PC-9 (cell line): ENCODE measurements at regions not wholly inside any gene's neighbourhood (a gene's known extent, or its start where the extent isn't known, plus 50 kb on each side); places are given as distances from the start of the nearest gene placed in this dataset.
A peak's percentile ranks its signal among the peaks of the same experiment; 100 is the strongest.

Experiments
- BruUV-seq: library from RNA; stranded (reverse); fragments of 400-500 nt; replicated peaks from 2 replicates; lab custom pipeline; 2021; lab: Mats Ljungman, UMichigan
- CTCF ChIA-PET: fragments of 300-600 bp; sonication (Branson Sonifier 250); formaldehyde crosslinking; loops from one replicate; lab custom pipeline; 2022; ENCODE audit warnings: antibody characterized with exemption; lab: Charles Lee
- POLR2A ChIA-PET: fragments of 300-600 bp; sonication (Branson Sonifier 250); formaldehyde crosslinking; loops from one replicate; lab custom pipeline; 2022; ENCODE audit warnings: antibody characterized with exemption; ENCODE audit not compliant: unreplicated experiment; lab: Charles Lee
- DNase-seq, 2 experiments: peaks; one replicate each; pipeline versions ENCODE4 v3.0.0 to v3.0.0-alpha.2; 2015 to 2022; ENCODE audit warnings: mixed read lengths in 1 of 2
- H2AFZ ChIP-seq: fragments of 200-600 bp; sonication (generic); 2 replicates; pipeline ENCODE4 v1.8.1; 2017; ENCODE audit warnings: antibody characterized with exemption
- H3F3A ChIP-seq: fragments of 200-600 bp; sonication (generic); 2 replicates; pipeline ENCODE4 v1.8.1; 2017; ENCODE audit warnings: antibody characterized with exemption, mild to moderate bottlenecking, low read depth; ENCODE audit not compliant: insufficient read depth
- H3K27ac ChIP-seq: fragments of 200-600 bp; sonication (generic); 2 replicates; pipeline ENCODE4 v1.6.1; 2016; ENCODE audit warnings: mixed run types
- H3K27me3 ChIP-seq: fragments of 200-600 bp; sonication (generic); 2 replicates; pipeline ENCODE4 v1.6.1; 2016; ENCODE audit warnings: low read depth, mixed run types; ENCODE audit not compliant: insufficient read depth
- H3K36me3 ChIP-seq: fragments of 200-600 bp; sonication (generic); 2 replicates; pipeline ENCODE4 v1.6.1; 2016; ENCODE audit warnings: low read depth, mixed run types
- H3K4me1 ChIP-seq: fragments of 200-600 bp; sonication (generic); replicated peaks from 2 replicates; pipeline ENCODE4 v1.6.1; 2016; ENCODE audit warnings: mixed run types; ENCODE audit not compliant: insufficient read depth
- H3K4me2 ChIP-seq: fragments of 200-600 bp; sonication (generic); 2 replicates; pipeline ENCODE4 v1.6.1; 2017; ENCODE audit warnings: mixed run types
- H3K4me3 ChIP-seq: fragments of 200-600 bp; sonication (generic); 2 replicates; pipeline ENCODE4 v1.6.1; 2016; ENCODE audit warnings: mixed run types
- H3K79me2 ChIP-seq: fragments of 200-600 bp; sonication (generic); 2 replicates; pipeline ENCODE4 v1.6.1; 2017; ENCODE audit warnings: low read depth, mixed run types
- H3K9me2 ChIP-seq: fragments of 200-600 bp; sonication (generic); 2 replicates; pipeline ENCODE4 v1.8.1; 2017; ENCODE audit warnings: mild to moderate bottlenecking; ENCODE audit not compliant: insufficient read depth
- H3K9me3 ChIP-seq: fragments of 200-600 bp; sonication (generic); 2 replicates; pipeline ENCODE4 v1.8.1; 2016; ENCODE audit warnings: low read depth; ENCODE audit not compliant: insufficient read depth
- H4K20me1 ChIP-seq: fragments of 200-600 bp; sonication (generic); 2 replicates; pipeline ENCODE4 v1.8.1; 2017; ENCODE audit not compliant: insufficient read depth
- CTCF ChIP-seq: fragments of 200-600 bp; sonication (generic); conservative IDR thresholded peaks from 2 replicates; pipeline ENCODE4 v1.6.1; 2017; ENCODE audit warnings: mixed run types, antibody characterized with exemption, mild to moderate bottlenecking, moderate library complexity
- EZH2 ChIP-seq: fragments of 200-600 bp; sonication (generic); IDR thresholded peaks from 2 replicates; pipeline ENCODE4 v1.8.0; 2017; ENCODE audit warnings: antibody characterized with exemption, low read depth
- intact Hi-C: fragments of 100-400 bp; cut with micrococcal nuclease; formaldehyde crosslinking; loops from one replicate; pipeline ENCODE4 v1.10.0; 2022; ENCODE audit not compliant: unreplicated experiment

- H2AFZ ChIP-seq: no peak overlapping the region
- no TSS peak for BruUV-seq
- H3K79me2 ChIP-seq: no peaks in the 10 kb centered on the region
- no peaks in the 10 kb centered on the region for H3K9me2 ChIP-seq
- H3K27me3 ChIP-seq: no peaks in the 10 kb centered on the region
- H3K4me1 ChIP-seq: no peaks in the 10 kb centered on the region
- ChIA-PET CTCF (no interaction called here), POLR2A (no interaction called here)
- H3K36me3 ChIP-seq: no peaks in the 10 kb centered on the region
- DNase-seq: no peak
- H3K4me2 ChIP-seq: no peak overlapping the region
- no peak overlapping the region for H3K4me3 ChIP-seq
- no peaks in the 10 kb centered on the region for H3K9me3 ChIP-seq
- TF ChIP-seq EZH2 (no peak), CTCF (no peak)
- H3F3A ChIP-seq: no peaks in the 10 kb centered on the region
- no peaks in the 10 kb centered on the region for H4K20me1 ChIP-seq
- no peak overlapping the region for H3K27ac ChIP-seq
- intact Hi-C loops: no loop called here
Observed at GRCh38 chrX:155778844-155779553, 102.1 kb upstream of the VAMP7 start.

DNA sequence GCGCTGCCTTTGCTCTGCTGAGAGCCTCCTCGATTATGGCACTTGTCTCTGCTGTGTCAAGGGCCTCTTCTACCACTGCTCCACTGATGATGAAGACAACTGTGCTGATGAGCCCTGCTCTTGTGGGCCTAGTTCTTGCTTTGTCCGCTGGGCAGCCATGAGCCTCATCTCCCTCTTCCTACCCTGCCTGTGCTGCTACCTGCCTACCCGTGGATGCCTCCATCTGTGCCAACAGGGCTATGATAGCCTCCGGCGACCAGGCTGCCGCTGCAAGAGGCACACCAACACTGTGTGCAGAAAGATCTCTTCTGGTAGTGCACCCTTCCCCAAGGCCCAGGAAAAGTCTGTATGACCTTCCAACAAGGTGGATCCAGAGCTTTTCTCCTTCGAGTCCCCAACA is 106.8 kb upstream of the VAMP7 start:
- CTCF ChIA-PET: no interaction called here
- Histone ChIP-seq H3K4me3 (no peak overlapping the region), H3K9me3 (no peaks in the 10 kb centered on the region), H2AFZ (no peak overlapping the region), H3K27me3 (no peaks in the 10 kb centered on the region), H3F3A (no peaks in the 10 kb centered on the region), H3K4me2 (no peak overlapping the region), H3K79me2 (no peaks in the 10 kb centered on the region), H3K4me1 (no peaks in the 10 kb centered on the region), H4K20me1 (no peaks in the 10 kb centered on the region), H3K9me2 (no peaks in the 10 kb centered on the region), H3K36me3 (no peaks in the 10 kb centered on the region), H3K27ac (no peak overlapping the region)
- TF ChIP-seq EZH2 (no peak), CTCF (no peak)
- no peak for DNase-seq
- no TSS peak for BruUV-seq
- POLR2A ChIA-PET: no interaction called here
- intact Hi-C loops: no loop called here

GRCh38 chrX:155767876-155768769 is 113.0 kb upstream of the VAMP7 start:
- no peaks in the 10 kb centered on the region for H3K79me2 ChIP-seq
- no peaks in the 10 kb centered on the region for H3K27me3 ChIP-seq
- ChIA-PET CTCF (no interaction called here), POLR2A (no interaction called here)
- peaks cover 19% of the 10 kb centered on the region for H3K4me1 ChIP-seq
- no peaks in the 10 kb centered on the region for H4K20me1 ChIP-seq
- no TSS peak for BruUV-seq
- peak overlapping the region; percentile 94 for H3K4me2 ChIP-seq
- H3K9me2 ChIP-seq: no peaks in the 10 kb centered on the region
- peak overlapping the region; percentile 71 for H2AFZ ChIP-seq
- TF ChIP-seq CTCF: no peak
- no peak for TF ChIP-seq EZH2
- DNase-seq: peak; percentile 21 to 70
- no peak overlapping the region for H3K27ac ChIP-seq
- H3F3A ChIP-seq: 0 out of 2 replicates have a peak, but pooled peaks cover 7% of the 10 kb centered on the region
- H3K4me3 ChIP-seq: peak overlapping the region; percentile 79
- H3K9me3 ChIP-seq: no peaks in the 10 kb centered on the region
- intact Hi-C loops: loop anchor here (1.0 to 2.0 kb wide), 2 partner anchors 21 to 552 kb away; partner anchors contain the start of gene VBP1
- H3K36me3 ChIP-seq: no peaks in the 10 kb centered on the region
